GM21447 (cell line): ENCODE measurements at regions not wholly inside any gene's neighbourhood (a gene's known extent, or its start where the extent isn't known, plus 50 kb on each side); places are given as distances from the start of the nearest gene placed in this dataset.
A peak's percentile ranks its signal among the peaks of the same experiment; 100 is the strongest.

ENCODE experiments used
- ATAC-seq: cut with Tn5 transposase; IDR thresholded peaks from one replicate; pipeline ENCODE4 v1.9.1; 2021; ENCODE audit not compliant: unreplicated experiment

DNA sequence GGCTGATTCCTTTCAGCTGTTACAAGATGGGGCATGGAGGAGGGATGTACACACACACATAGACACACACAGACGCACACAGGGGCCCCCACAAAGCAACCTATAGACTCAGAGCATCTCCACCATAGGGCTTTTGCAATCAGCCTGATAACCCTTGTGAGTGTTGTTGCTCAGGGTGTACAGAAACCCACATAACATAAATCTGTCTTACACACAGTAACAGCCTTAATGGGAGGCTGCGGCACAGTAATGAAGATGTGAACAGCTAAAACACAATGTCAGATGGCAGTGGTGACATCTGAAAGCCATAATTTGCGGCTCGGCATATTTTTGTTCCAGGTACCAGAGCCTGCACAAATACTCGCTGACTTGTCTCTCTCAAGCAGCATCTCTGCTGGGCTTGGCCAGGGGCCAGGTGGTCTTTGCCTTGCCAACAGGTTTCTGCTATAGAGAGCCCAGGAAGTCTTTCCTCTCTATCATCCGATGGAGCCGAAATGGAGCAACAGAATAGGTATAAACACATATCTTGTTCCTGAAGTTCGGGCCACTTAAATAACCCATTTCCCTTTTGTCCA lies 357.2 kb upstream of the GATB start:
- no peak for ATAC-seq

GRCh38 chr4:152117520-152117919 lies 356.7 kb upstream of the GATB start:
- ATAC-seq, result no peak

- no peak for ATAC-seq
Observed at GRCh38 chr4:152117054-152117453, 356.2 kb upstream of the GATB start.

GRCh38 chr4:152115794-152116193 lies 355.0 kb upstream of the GATB start:
- ATAC-seq, result no peak

GRCh38 chr4:152115118-152115517 lies 354.3 kb upstream of the GATB start:
- no peak for ATAC-seq

- ATAC-seq, result no peak
Observed at GRCh38 chr4:152114562-152114961, 353.8 kb upstream of the GATB start.

DNA sequence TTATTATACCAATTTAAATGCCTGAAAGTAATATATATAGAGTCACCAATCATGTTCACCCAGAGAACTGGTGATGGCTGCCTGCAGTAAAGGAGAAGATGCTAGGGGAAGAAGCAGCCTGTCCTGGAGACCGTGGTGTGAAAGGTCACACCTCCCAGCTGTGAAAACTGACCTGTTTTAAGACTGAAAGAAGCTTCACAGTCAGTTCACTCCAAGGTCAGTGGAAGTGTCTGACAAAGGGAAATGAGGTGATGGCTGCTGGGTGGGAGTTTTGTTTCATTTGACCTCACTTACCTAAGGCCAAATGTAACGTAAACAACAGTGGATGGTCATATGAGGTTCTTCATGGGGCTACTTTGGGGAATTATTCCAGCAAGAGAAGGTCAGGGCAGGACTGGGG lies 352.1 kb upstream of the GATB start:
- ATAC-seq, result peak; percentile 93

- ATAC-seq, result no peak
Observed at GRCh38 chr4:152112190-152112589, 351.4 kb upstream of the GATB start.

GRCh38 chr4:152110780-152111179 lies 350.0 kb upstream of the GATB start:
- ATAC-seq, result no peak

GRCh38 chr4:152109531-152110509 lies 349.0 kb upstream of the GATB start:
- ATAC-seq, result no peak

DNA sequence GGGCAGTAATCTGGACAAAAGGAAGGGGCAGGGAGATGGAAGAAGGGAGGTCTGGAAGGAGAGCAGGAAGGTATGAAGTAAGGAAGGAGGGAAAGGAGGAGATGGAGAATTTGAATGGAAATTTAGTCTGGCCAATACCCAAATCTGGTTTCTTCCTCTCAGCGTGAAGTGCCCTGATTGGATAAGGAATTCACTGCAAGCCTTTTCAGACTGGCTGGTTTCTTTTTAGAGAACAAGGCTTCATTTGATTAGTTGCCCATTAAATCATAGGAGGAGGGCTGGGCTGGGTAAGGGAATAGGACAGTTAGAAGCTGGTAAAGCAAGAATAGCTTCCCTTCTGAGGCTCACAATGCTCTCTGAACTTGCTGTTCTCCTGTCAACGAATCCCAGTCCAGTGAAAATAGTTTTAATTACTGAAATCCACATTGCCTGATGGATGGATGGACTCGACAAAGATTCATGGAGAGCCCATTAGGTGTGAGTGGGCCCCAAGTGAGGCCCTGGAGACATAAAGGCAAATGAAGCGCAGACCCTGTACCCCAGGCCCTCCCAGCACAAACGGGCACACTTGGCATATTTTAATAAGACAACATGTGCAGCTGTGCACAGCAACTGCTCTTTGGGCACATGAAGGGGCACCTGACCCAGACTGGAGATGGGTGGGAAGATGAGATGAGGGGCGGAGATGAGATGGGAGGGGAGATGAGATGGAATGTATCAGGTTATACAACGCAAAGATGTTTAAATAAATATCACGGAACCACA lies 347.1 kb upstream of the GATB start:
- no peak for ATAC-seq

GRCh38 chr4:152106781-152107321 lies 346.0 kb upstream of the GATB start:
- no peak for ATAC-seq

DNA sequence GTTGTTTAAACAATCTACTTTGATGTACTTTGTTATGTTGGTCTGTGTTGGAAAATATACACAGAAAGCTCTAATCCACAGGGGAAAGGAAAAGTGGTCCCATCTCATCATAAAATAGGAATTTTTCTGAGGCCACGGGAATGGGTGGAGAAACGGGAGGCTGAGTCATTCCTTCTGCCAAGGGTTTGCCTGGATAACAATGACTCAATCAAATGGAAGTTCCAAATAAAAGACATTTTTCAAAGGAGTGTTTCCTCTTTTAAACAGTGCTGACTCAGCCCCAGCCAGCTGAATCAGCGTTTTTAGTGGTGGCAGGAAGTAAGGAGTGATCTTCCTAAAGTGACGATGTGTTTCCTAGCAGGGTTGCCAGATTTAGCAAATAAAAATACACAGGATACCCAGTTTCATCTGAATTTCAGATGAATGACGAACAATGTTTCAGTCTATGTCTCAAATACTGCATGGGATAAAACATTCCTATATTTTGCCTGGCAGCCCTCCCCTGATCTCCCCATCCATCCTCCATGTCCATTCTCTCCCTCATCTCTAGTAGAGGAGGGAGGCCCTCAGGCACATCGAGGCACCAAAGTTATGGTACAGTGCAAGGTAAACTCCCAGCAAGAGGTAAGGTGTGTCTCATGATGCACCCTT lies 345.4 kb upstream of the GATB start:
- ATAC-seq, result no peak

DNA sequence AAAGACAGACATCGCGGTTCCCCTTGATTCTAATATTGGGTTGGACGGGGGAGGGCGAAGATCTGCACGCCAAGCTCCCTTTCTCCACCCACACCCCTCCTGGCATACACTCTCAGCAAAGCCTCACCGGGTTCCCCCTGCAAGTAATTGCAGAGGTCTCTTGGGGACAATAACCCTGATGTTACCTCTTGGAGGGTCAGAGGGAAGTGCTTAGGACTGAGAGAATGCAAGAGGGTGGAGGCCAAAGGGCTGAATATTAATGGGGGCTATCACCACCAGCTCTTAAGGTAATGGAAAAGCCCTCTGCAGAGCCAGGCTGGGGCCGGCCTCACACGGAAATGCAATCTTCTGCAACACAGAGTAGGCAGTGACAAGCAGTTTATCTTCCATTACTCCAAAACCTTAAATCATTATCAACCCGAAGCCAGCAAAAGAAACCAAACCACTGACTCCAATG lies 344.1 kb upstream of the GATB start:
- no peak for ATAC-seq

- no peak for ATAC-seq
Observed at GRCh38 chr4:152104356-152104755, 343.5 kb upstream of the GATB start.

DNA sequence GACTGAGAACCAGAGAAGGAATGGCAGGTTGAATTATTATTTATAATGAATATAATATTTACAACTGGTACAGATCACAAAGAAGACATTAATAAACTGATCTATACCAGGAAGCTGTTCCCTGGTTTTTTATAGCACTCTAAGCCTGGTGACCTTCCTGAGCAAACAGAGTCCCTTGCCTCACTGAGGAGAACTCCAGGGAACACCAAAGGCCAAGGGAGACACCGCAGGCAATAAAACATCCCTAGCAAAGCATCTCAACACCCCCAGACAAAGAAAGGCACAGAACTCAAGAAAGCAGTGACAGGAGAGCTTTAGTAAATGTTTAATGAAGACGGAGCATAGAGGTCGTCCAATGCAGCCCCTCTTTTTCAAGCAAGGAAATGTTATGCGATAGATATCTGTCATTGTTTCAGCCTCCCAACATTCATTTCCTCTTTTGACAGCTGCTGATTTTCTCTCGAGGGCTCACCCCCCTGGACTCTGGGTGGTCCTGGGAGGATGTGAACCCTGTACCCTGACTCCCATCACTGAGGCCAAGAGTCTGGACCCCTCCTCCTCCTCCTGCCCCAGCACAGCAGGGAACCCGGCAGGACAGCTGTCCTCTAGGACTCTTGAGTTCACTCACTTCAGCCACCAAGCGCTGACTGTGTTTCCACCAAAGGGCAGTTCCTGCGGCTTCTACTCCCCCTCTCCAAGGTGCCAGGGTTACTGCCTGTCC lies 342.5 kb upstream of the GATB start:
- no peak for ATAC-seq

DNA sequence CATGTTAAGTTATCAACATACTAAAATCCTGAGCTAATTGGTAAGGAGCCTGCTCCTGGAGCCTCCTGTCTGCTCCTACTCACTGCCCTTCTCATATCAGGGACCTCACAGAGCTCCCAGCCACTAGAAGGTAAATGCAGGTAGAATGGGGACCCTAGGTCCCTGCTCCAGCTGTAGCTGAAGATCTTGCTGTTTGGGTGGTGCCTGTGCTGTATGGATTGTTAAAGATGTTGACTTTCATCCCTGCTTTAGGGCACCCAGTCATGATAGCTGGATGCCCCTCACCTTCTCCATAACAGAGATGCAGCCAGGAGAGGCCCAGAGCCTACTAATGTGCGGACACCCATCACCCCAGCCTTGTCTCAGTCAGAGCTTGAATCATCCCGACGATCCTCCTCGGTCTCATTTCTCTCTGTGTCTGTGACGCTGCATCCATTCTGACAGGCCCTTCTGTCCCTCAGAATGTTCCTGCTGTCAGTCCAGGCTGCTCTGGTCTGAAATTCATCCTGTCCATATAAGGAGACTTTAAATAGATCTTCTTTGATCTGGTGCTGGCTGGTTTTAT lies 341.7 kb upstream of the GATB start:
- no peak for ATAC-seq

DNA sequence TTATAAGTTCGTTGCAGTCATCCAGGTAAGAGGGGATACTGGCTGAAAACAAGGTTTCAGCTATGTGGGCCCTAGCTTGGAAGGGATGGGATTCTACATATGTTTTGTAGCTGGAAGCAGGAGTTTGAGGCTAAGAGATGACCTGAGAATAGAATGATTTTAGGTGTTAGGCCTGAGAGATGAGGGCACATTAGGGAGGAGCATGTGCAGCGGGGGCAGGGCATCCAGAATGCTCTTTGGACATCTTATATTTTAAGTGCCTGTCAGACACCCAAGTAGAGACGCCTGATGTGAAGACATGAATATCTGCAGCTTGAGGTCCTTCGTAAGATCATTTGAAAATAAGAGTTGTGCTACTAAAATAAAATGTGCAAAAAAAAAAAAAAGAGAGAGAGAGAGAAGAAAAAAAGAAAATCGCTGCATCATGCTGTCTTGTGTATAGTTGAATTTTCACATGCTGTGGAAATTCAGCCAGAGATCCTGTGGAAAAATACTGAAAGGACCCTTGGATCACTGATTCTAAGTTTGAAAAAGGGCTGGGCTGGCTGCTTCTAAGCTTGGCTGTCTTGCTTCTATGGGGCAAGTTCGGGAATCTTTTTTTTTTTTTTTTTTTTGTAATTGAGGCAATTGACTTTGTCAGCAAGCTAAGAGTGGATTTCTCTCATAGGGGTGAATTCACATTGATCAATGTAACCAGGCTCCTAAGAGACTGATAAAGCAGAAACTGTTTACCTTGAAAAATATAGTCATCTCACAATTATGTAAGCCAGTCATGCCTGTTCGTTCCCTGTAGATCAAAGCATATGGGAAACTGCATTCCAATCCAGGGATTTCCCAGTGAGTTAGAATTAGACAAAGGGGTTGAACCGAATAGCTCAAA lies 341.0 kb upstream of the GATB start:
- no peak for ATAC-seq
